Panc1 (cell line): ENCODE measurements at regions not wholly inside any gene's neighbourhood (a gene's known extent, or its start where the extent isn't known, plus 50 kb on each side); places are given as distances from the start of the nearest gene placed in this dataset.

Source experiments
- ATAC-seq: fragments of 200-7000 bp; cut with Tn5 transposase; 2 replicates; pipeline ENCODE4 v1.9.1; 2020; ENCODE audit warnings: mild to moderate bottlenecking, moderate library complexity
- BruUV-seq: library from RNA; stranded (reverse); fragments of 400-500 nt; replicated peaks from 2 replicates; lab custom pipeline; 2021; lab: Mats Ljungman, UMichigan
- CTCF ChIA-PET: fragments of 300-600 bp; sonication (Branson Sonifier 250); formaldehyde crosslinking; loops from one replicate; lab custom pipeline; 2022; ENCODE audit warnings: antibody characterized with exemption; lab: Charles Lee
- POLR2A ChIA-PET: fragments of 300-600 bp; sonication (Branson Sonifier 250); formaldehyde crosslinking; loops from one replicate; lab custom pipeline; 2022; ENCODE audit warnings: antibody characterized with exemption; lab: Charles Lee
- DNase-seq: peaks from one replicate; pipeline ENCODE4 v3.0.0-alpha.2; 2010; ENCODE audit warnings: low read depth, low spot score
- H3K27ac ChIP-seq: 2 replicates; pipeline ENCODE4 v1.5.1; 2011; ENCODE audit warnings: mild to moderate bottlenecking, low read length, inconsistent platforms
- H3K27me3 ChIP-seq: fragments of 200-500 bp; sonication (Bioruptor generic); 2 replicates; pipeline ENCODE4 v1.6.0; 2014; ENCODE audit warnings: low read length, inconsistent platforms; ENCODE audit not compliant: control insufficient read depth, insufficient read depth
- H3K36me3 ChIP-seq: fragments of 200-500 bp; sonication (Bioruptor generic); 2 replicates; pipeline ENCODE4 v1.5.1; 2014; ENCODE audit warnings: inconsistent platforms, mild to moderate bottlenecking, low read length, moderate library complexity; ENCODE audit not compliant: control insufficient read depth, insufficient read depth
- H3K4me1 ChIP-seq: 2 replicates; pipeline ENCODE4 v1.5.1; 2011; ENCODE audit warnings: inconsistent platforms, mild to moderate bottlenecking, low read length, moderate library complexity; ENCODE audit not compliant: control insufficient read depth, insufficient read depth
- H3K4me3 ChIP-seq, 2 experiments: 2 replicates each; pipeline ENCODE4 v1.5.1; 2011 to 2012; ENCODE audit warnings: low read depth in 2 of 2, low read length in 2 of 2, mild to moderate bottlenecking in 2 of 2, inconsistent platforms in 1 of 2, moderate library complexity in 1 of 2
- H3K9me3 ChIP-seq: fragments of 200-500 bp; sonication (Bioruptor generic); 2 replicates; pipeline ENCODE4 v1.5.1; 2014; ENCODE audit warnings: low read depth, mild to moderate bottlenecking, inconsistent platforms, low read length, moderate library complexity; ENCODE audit not compliant: control insufficient read depth, insufficient read depth
- POLR2AphosphoS5 ChIP-seq: IDR thresholded peaks from 2 replicates; pipeline ENCODE4 v1.6.1; 2012; ENCODE audit warnings: mild to moderate bottlenecking, low read depth, low read length, moderate library complexity
- SIN3A ChIP-seq: IDR thresholded peaks from 2 replicates; pipeline ENCODE4 v1.6.1; 2012; ENCODE audit warnings: low read depth, mild to moderate bottlenecking, low read length, moderate library complexity, borderline replicate concordance; ENCODE audit not compliant: insufficient read depth
- TCF7L2 ChIP-seq: IDR thresholded peaks from 2 replicates; pipeline ENCODE4 v1.6.1; 2011; ENCODE audit warnings: mild to moderate bottlenecking, low read depth, low read length, inconsistent platforms
- in situ Hi-C: cut with HindIII; loops from 2 replicates; pipeline ENCODE4 v1.10.0; 2016; ENCODE audit warnings: low sequenced_read_pairs, low pct_unique_long_range_greater_than_20kb
- intact Hi-C: fragments of 100-400 bp; cut with micrococcal nuclease; formaldehyde crosslinking; loops from one replicate; pipeline ENCODE4 v1.10.0; 2022; ENCODE audit not compliant: unreplicated experiment
- TF ChIP-seq, protein P1 (sequence below): fragments of 450-650 bp; IDR thresholded peaks from 2 replicates; pipeline ENCODE4 v1.5.1; 2017; ENCODE audit warnings: mild to moderate bottlenecking
- TF ChIP-seq, protein P2 (sequence below), 2 experiments: IDR thresholded peaks; 2 replicates each; pipeline ENCODE4 v1.6.1; 2011 to 2012; ENCODE audit warnings: low read depth in 2 of 2, control low read depth in 1 of 2, low read length in 1 of 2, mild to moderate bottlenecking in 1 of 2, moderate library complexity in 1 of 2; ENCODE audit not compliant: insufficient read depth in 1 of 2

DNA sequence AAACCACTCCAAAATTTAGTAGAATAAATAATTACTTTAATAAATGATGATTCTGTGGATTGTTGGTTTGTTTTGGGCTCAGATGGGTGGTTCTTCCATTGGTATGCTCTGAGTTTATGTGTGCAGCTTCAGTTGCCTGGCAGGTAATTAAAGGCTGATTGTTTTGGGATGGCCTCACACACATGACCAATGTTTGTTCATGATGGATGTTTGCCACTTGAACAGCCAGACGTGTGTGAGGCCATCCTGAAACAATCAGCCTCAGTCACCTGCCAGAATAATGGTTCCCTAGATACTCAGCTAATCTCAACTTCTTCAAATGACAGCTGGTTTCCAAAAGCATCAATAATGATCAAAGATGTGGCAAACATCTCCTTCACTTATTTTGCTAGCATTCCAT lies 352.5 kb upstream of the GULP1 start:
- BruUV-seq, result no TSS peak
- DNase-seq, result no peak
- no peak overlapping the region for H3K27ac ChIP-seq
- H3K4me3 ChIP-seq, result no peak overlapping the region
- no peaks in the 10 kb centered on the region for H3K9me3 ChIP-seq
- intact Hi-C loops, result no loop called here
- H3K4me1 ChIP-seq, result no peaks in the 10 kb centered on the region
- no peaks in the 10 kb centered on the region for H3K36me3 ChIP-seq
- ChIA-PET POLR2A (no interaction called here), CTCF (no interaction called here)
- TF ChIP-seq POLR2AphosphoS5 (no peak), TCF7L2 (no peak), SIN3A (no peak)
- TF ChIP-seq, protein P1, sequence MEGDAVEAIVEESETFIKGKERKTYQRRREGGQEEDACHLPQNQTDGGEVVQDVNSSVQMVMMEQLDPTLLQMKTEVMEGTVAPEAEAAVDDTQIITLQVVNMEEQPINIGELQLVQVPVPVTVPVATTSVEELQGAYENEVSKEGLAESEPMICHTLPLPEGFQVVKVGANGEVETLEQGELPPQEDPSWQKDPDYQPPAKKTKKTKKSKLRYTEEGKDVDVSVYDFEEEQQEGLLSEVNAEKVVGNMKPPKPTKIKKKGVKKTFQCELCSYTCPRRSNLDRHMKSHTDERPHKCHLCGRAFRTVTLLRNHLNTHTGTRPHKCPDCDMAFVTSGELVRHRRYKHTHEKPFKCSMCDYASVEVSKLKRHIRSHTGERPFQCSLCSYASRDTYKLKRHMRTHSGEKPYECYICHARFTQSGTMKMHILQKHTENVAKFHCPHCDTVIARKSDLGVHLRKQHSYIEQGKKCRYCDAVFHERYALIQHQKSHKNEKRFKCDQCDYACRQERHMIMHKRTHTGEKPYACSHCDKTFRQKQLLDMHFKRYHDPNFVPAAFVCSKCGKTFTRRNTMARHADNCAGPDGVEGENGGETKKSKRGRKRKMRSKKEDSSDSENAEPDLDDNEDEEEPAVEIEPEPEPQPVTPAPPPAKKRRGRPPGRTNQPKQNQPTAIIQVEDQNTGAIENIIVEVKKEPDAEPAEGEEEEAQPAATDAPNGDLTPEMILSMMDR, result no peak
- TF ChIP-seq, protein P2, sequence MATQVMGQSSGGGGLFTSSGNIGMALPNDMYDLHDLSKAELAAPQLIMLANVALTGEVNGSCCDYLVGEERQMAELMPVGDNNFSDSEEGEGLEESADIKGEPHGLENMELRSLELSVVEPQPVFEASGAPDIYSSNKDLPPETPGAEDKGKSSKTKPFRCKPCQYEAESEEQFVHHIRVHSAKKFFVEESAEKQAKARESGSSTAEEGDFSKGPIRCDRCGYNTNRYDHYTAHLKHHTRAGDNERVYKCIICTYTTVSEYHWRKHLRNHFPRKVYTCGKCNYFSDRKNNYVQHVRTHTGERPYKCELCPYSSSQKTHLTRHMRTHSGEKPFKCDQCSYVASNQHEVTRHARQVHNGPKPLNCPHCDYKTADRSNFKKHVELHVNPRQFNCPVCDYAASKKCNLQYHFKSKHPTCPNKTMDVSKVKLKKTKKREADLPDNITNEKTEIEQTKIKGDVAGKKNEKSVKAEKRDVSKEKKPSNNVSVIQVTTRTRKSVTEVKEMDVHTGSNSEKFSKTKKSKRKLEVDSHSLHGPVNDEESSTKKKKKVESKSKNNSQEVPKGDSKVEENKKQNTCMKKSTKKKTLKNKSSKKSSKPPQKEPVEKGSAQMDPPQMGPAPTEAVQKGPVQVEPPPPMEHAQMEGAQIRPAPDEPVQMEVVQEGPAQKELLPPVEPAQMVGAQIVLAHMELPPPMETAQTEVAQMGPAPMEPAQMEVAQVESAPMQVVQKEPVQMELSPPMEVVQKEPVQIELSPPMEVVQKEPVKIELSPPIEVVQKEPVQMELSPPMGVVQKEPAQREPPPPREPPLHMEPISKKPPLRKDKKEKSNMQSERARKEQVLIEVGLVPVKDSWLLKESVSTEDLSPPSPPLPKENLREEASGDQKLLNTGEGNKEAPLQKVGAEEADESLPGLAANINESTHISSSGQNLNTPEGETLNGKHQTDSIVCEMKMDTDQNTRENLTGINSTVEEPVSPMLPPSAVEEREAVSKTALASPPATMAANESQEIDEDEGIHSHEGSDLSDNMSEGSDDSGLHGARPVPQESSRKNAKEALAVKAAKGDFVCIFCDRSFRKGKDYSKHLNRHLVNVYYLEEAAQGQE (IDR thresholded peaks at IDR 0.05; ENCODE audit: insufficient read depth in 1 of 2, low read depth in 2 of 2, low read length in 1 of 2), result no peak
- in situ Hi-C loops, result no loop called here
- ATAC-seq, result no peak
- H3K27me3 ChIP-seq, result no peaks in the 10 kb centered on the region

- Histone ChIP-seq H3K4me3 (no peak overlapping the region), H3K27me3 (no peaks in the 10 kb centered on the region), H3K9me3 (no peaks in the 10 kb centered on the region), H3K36me3 (no peaks in the 10 kb centered on the region), H3K27ac (no peak overlapping the region), H3K4me1 (no peaks in the 10 kb centered on the region)
- TF ChIP-seq, protein P2 (IDR thresholded peaks at IDR 0.05; ENCODE audit: insufficient read depth in 1 of 2, low read depth in 2 of 2, low read length in 1 of 2), result no peak
- TF ChIP-seq POLR2AphosphoS5, result no peak
- TF ChIP-seq, protein P1, result no peak
- no peak for TF ChIP-seq SIN3A
- TF ChIP-seq TCF7L2, result no peak
- no TSS peak for BruUV-seq
- CTCF ChIA-PET, result no interaction called here
- intact Hi-C loops (no loop called here), in situ Hi-C loops (no loop called here)
- POLR2A ChIA-PET, result no interaction called here
- DNase-seq (no peak), ATAC-seq (no peak)
Observed at GRCh38 chr2:187942876-187943275, 348.8 kb upstream of the GULP1 start.
